CD4-positive, alpha-beta T cell treated with Interleukin-17A for 1 hour (primary cell): ENCODE measurements at regions not wholly inside any gene's neighbourhood (a gene's known extent, or its start where the extent isn't known, plus 50 kb on each side); places are given as distances from the start of the nearest gene placed in this dataset.

Experiments
- DNase-seq: peaks from one replicate; pipeline ENCODE4 v3.0.0-alpha.2; 2020

DNA sequence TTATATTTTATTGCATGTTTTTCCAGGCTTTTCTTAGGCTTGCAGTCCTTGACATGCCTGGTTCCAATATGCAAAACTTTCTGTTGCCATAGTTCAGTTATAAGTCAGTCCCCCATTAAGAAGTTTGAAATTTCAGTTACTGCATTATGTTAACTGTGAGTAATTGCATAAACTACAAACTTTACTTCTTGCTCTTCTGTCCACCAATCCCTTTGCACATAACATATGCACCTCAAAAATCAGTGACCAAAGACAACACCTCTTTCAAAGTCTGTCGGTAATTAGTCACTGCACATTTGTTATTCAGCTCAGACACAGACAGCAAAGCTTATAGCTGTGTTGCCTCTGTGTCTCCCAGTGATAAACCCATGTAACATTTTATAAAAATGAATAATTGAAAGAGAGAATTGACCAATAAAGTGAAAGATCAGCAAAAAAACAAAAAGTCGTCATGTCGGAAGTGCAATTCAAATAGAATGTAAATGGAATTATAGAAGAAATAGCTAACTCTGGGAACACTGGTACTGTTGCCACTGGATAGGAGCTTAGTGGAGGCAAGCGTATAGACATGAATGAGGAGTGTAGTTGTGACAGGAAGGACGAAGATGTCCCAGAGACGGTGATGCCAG, 50.3 kb upstream of the BTBD3 start:
- DNase-seq: no peak
